Fibroblast of skin of back (primary cell): ENCODE measurements at regions not wholly inside any gene's neighbourhood (a gene's known extent, or its start where the extent isn't known, plus 50 kb on each side); places are given as distances from the start of the nearest gene placed in this dataset.
A peak's percentile ranks its signal among the peaks of the same experiment; 100 is the strongest.
"Not testable (repeated sequence)": the region's sequence is repeated elsewhere in the genome, so short reads cannot be mapped to it uniquely, and the experiment has no call there.

Experiments
- DNase-seq: peaks from one replicate; pipeline ENCODE4 v3.0.0-alpha.2; 2013

DNA sequence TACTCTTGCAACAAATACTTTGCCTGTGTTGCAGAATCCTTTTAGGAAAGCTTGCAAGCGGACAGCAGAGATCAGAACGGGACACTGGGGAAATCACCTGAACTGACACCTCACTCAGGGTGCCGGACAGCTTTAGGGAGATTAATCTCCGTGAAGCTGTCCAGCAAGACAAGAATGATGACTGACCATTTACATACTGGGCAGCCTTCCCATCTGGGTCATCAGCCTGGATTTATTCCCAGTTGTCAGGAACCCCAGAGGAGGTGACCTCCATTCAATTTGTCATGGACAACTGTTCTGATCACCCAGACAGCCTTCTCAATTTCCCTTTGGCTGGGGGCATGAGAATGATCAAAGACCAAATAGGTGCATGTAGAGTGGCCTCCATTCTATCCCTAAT is 93.0 kb upstream of the EGFL6 start:
- DNase-seq, result no peak

- no peak for DNase-seq
Measured at GRCh38 chrX:13474164-13474516, 95.3 kb upstream of the EGFL6 start.

- peak; percentile 16 for DNase-seq
Measured at GRCh38 chrX:13473442-13474163, 95.8 kb upstream of the EGFL6 start.

DNA sequence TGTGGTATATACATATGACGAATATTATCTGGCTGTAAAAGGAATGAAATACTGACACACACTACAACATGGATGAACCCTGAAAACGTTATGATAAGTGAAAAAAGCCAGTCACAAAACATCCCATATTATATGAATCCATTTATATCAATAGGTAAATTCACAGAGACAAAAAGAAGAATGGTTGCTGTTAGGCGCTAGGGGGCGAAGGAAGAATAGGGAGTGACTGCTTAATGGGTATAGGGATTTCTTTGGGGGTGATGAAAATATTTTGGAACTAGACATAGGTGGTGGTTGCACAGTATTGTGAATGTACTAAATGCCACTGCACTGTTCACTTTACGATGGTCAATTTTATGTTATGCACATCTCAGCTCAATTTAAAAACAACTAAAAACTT is 96.4 kb upstream of the EGFL6 start:
- DNase-seq, result no peak

- no peak for DNase-seq
Measured at GRCh38 chrX:13471269-13471668, 98.1 kb upstream of the EGFL6 start.

GRCh38 chrX:13470685-13470977 is 98.8 kb upstream of the EGFL6 start:
- no peak for DNase-seq

- peak; percentile 62 for DNase-seq
Measured at GRCh38 chrX:13469963-13470684, 99.3 kb upstream of the EGFL6 start.

- DNase-seq, result no peak
Measured at GRCh38 chrX:13468096-13468495, 101.3 kb upstream of the EGFL6 start.

- no peak for DNase-seq
Measured at GRCh38 chrX:13467243-13467642, 102.2 kb upstream of the EGFL6 start.

DNA sequence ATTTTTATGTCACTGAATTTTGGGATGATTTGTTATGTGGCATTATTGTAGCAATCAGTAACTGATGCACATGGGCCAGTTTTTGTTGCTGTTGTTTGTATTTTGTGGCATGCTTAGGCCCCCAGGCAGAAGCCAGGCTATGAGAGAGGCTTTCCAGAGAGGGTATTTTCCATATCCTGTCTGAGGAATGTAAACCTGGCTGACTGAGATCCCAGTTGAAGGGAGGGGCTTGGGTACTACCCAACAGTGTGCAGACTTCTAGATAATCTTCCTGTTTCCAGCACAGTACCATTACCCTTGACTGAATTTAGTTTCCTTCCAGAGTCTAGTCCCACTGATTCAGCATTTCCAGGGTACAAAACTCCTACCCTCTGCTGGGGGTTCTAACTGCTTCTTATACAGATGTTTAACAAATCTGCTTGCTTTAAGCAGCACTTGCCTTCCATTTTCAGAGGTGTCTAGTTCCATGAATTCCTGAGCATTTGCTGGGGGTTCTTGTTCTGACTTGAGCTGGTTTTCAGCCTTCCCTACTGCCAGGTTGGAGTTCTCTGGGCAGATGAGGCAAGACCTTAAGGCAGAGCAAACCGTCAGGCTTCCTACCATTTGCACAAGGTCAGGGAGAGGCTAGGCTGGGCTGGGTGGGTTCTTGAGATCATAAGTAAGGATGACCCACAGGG is 104.7 kb upstream of the EGFL6 start:
- no peak for DNase-seq

GRCh38 chrX:13463608-13464007 is 105.8 kb upstream of the EGFL6 start:
- peak; percentile 88 for DNase-seq

- DNase-seq, result peak; percentile 16
Measured at GRCh38 chrX:13452283-13452682, 117.1 kb upstream of the EGFL6 start.

- DNase-seq, result no peak
Measured at GRCh38 chrX:13449441-13449840, 120.0 kb upstream of the EGFL6 start.

- DNase-seq, result no peak
Measured at GRCh38 chrX:13448941-13449340, 120.5 kb upstream of the EGFL6 start.

DNA sequence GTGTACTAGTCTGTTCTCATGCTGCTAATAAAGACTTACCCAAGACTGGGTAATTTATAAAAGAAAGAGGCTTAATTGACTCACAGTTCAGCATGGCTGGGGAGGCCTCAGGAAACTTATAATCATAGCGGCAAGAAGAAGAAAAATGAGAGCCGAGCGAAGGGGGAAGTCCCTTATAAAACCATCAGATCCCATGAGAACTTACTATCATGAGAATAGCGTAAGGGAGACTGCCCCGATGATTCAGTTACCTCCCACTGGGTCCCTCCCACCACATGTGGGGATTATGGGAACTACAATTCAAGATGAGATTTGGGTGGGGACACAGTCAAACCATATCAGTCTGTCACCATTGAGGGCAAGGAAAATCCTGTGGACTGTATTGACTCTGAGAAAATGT is 121.8 kb upstream of the ATXN3L start:
- not testable (repeated sequence) for DNase-seq

DNA sequence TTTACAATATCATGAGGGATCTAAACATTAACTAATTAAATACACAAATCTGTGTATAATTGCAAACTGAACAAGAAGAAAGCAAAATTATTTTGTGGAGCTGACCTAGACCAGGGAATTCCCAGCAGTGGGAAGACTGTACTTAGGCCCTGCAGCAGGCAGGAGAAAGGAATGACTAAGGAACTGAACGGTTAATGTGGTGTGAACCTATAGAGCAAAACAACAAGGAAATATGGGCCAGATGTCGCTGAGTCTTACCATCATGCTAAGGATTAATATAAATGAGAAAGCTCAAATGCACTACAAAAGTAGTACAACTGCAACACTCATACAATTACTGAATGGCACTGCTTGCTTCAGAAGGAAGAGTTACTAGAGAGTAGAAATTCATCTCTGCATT is 120.3 kb upstream of the ATXN3L start:
- DNase-seq, result peak; percentile 33

- peak; percentile 85 for DNase-seq
Measured at GRCh38 chrX:13433298-13433605, 113.4 kb upstream of the ATXN3L start.

DNA sequence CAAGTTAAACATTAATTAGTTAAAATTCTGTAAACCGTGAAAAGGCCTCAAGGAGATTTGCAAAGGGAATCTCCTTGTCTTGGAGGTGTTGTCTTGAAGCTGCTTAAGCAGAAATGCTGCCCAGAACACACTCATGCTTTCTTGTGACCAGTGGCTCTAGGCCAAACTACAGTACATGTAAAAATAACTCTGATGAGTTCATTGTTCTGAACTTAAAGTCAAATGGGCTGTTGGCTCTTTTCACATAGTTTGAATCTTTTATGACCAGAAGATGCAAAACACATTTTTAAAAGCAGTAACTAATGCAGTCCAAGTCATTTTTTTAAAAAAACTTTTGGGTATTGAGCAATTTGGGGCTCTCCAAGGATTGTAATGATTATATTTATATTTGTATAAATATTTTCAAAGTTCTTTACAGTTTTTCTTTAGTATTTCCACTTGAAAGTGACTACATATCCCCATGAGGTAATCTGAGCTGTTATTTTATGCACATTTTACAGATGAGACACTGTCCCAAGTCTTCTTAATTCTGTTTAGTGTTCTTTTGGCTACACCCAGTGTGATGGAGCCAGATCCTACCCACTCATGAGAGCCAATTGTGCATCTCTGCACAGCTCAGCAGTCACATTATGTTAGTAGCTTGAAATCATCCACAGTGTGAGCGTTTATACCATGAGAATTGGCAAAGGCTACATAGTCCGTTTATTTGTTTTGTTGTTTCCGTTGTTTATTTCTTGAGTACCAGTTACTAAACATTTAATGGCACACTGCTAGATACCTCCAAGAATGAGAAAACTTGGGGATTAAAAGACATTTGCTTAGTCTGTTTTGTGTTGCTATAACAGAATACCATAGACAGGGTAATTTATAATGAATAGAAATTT is 112.8 kb upstream of the ATXN3L start:
- DNase-seq, result peak; percentile 94

DNA sequence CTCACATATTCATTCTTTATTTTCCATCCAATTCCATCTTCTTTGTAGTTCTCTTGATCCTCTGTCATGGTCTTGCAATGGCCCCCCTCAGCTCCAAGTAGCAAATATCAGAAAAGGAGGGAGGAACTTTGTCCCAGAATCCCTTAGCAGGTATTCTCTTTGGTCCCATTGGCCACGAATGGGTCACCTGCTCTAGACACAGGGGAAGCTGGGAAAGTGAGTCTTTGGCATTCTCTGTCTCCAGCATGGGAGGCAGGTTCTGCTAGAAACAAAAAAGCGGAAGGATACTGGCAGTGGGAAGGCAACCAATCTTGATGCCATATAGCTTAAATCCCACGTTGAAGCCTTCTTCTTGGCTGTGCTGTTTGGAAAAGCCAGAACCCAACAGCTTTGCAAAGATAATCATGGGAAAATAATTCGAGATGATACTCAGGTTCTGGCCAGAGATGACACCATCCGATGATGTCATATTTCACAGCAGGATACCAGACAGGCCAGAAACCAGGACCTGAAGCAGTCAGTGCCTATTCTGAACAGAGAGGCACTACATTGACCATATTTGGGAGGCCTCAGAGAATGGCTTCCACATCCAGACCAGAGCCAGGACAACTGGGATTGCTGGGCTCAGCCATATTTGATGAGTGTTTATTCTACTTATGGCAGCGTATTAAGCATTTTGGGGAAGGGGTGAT is 110.4 kb upstream of the ATXN3L start:
- peak; percentile 86 for DNase-seq

GRCh38 chrX:13428053-13428786 is 108.4 kb upstream of the ATXN3L start:
- DNase-seq, result peak; percentile 94

- DNase-seq, result no peak
Measured at GRCh38 chrX:13427441-13428052, 107.7 kb upstream of the ATXN3L start.
